Suprapubic skin (tissue), 4 donors: ENCODE measurements at regions not wholly inside any gene's neighbourhood (a gene's known extent, or its start where the extent isn't known, plus 50 kb on each side); places are given as distances from the start of the nearest gene placed in this dataset.

Experiments used
- CTCF ChIP-seq, 2 donors: fragments of 200-600 bp in 1 of 2; fragments of 450-650 bp in 1 of 2; sonication (generic) in 1 of 2; IDR thresholded peaks; one replicate each; pipeline ENCODE4 v1.5.1; 2016 to 2019; ENCODE audit warnings: antibody characterized with exemption in 2 of 2, mild to moderate bottlenecking in 1 of 2, moderate library complexity in 1 of 2
- POLR2A ChIP-seq, 2 donors: fragments of 450-650 bp; IDR thresholded peaks; one replicate each; pipeline ENCODE4 v1.6.1; 2017; ENCODE audit warnings: antibody characterized with exemption in 2 of 2, mild to moderate bottlenecking in 2 of 2, moderate library complexity in 2 of 2
- POLR2AphosphoS5 ChIP-seq, 3 donors: sonication (generic); formaldehyde crosslinking; IDR thresholded peaks; one replicate each; pipeline ENCODE4 v1.6.1; 2017; ENCODE audit warnings: antibody characterized with exemption in 3 of 3

GRCh38 chr6:27630727-27631608, 158.1 kb upstream of the ZNF184 start:
- TF ChIP-seq CTCF (IDR thresholded peaks at IDR 0.05) (no peak), POLR2AphosphoS5 (IDR thresholded peaks at IDR 0.05) (no peak), POLR2A (IDR thresholded peaks at IDR 0.05) (no peak)
